ENCODE measurements at regions not wholly inside any gene's neighbourhood (a gene's known extent, or its start where the extent isn't known, plus 50 kb on each side); places are given as distances from the start of the nearest gene placed in this dataset.

DNA sequence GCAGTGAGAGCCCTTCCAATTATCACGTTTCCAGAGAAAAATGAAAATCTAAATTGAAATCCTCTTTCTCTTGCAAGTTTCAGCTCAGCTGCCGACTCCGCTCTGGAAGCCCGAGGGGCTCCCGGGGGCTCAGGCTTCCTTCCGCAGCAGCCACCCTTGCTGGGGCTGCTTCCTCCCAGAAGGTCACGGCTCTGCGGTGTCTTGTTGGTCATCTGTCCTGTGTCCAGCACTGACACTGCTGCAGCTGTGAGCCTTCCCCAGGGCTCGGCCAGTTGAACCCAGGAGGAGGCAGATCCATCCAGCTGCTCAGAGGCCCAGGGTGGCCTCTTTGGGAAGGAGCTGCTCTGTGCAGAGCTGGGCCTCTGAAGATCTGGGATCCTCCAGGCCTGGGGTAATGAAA, 1337.2 kb downstream of the TBC1D22A start:
- no peak for TF ChIP-seq POLR2A (IDR thresholded peaks at IDR 0.05)
- TF ChIP-seq, protein P1, sequence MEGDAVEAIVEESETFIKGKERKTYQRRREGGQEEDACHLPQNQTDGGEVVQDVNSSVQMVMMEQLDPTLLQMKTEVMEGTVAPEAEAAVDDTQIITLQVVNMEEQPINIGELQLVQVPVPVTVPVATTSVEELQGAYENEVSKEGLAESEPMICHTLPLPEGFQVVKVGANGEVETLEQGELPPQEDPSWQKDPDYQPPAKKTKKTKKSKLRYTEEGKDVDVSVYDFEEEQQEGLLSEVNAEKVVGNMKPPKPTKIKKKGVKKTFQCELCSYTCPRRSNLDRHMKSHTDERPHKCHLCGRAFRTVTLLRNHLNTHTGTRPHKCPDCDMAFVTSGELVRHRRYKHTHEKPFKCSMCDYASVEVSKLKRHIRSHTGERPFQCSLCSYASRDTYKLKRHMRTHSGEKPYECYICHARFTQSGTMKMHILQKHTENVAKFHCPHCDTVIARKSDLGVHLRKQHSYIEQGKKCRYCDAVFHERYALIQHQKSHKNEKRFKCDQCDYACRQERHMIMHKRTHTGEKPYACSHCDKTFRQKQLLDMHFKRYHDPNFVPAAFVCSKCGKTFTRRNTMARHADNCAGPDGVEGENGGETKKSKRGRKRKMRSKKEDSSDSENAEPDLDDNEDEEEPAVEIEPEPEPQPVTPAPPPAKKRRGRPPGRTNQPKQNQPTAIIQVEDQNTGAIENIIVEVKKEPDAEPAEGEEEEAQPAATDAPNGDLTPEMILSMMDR (IDR thresholded peaks at IDR 0.05) = no peak
- Histone ChIP-seq H3K9me3 (replicated peaks in 1 of 3) (no peaks in the 10 kb centered on the region), H3K27ac (no peak overlapping the region), H3K27me3 (peaks cover 7% of the 10 kb centered on the region), H3K36me3 (replicated peaks in 1 of 2) (no peaks in the 10 kb centered on the region), H3K4me1 (replicated peaks in 1 of 2) (no peaks in the 10 kb centered on the region), H3K4me3 (no peak overlapping the region)
- intact Hi-C loops (cut with DNase I) = no loop called here
- DNase-seq = peak in 1 of 7 donors; percentile 5
- 20 to 65% (median 61%) methylated on average over 1 to 9 of the region's 9 CpGs for WGBS, 4 donors

DNA sequence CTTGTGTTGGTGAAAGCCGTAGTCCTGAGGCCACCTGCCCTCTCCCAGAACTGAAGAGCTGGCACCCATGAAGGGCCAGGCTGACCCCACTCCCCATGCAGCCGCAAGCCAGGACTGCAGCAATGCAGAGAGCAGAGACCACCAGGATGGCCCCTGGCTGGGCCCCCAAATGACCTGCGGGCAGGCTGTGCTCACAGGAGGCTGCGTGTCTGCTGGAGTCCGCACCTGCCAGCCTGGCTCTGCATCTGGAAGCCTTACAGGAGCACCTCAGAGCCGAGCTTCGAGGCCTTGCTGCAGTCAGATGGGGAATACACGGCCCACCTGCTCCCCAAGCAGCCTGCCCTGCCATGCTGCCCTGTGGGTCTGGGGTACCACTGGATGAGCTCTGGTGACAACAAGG, 1336.8 kb downstream of the TBC1D22A start:
- intact Hi-C loops (cut with DNase I) = no loop called here
- Histone ChIP-seq H3K27me3 (peaks cover 7% of the 10 kb centered on the region), H3K9me3 (replicated peaks in 1 of 3) (no peaks in the 10 kb centered on the region), H3K27ac (no peak overlapping the region), H3K4me1 (replicated peaks in 1 of 2) (no peaks in the 10 kb centered on the region), H3K36me3 (replicated peaks in 1 of 2) (no peaks in the 10 kb centered on the region), H3K4me3 (no peak overlapping the region)
- peak in 1 of 7 donors; percentile 7 for DNase-seq
- TF ChIP-seq POLR2A (IDR thresholded peaks at IDR 0.05) = no peak
- TF ChIP-seq, protein P1 (IDR thresholded peaks at IDR 0.05) = no peak
- WGBS, 4 donors = 67 to 100% (median 83%) methylated on average over 2 to 8 of the region's 8 CpGs

DNA sequence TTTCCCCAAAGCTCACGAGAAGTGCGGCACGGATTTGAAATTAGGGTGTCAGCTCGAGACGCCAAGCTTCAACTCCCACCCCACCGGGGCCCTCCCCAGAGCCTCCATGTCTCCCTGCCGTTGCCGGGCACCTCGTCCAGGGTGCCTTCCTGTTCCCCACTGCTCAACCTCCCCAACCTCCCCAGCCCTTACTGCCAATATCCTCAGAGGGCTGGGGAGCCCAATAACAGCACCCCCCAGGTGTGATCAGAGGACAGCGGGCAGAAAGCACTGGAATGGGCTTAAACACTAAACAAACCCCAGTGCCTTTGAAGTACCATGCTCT, 1336.4 kb downstream of the TBC1D22A start:
- no peaks in the 10 kb centered on the region for H3K36me3 ChIP-seq (replicated peaks in 1 of 2)
- H3K9me3 ChIP-seq (replicated peaks in 1 of 3) = no peaks in the 10 kb centered on the region
- H3K27me3 ChIP-seq = peaks cover 7% of the 10 kb centered on the region
- DNase-seq = no peak
- WGBS, 4 donors = 54 to 82% (median 71%) methylated on average over 10 of the region's 10 CpGs
- H3K4me3 ChIP-seq = no peak overlapping the region
- TF ChIP-seq POLR2A (IDR thresholded peaks at IDR 0.05) = no peak
- TF ChIP-seq, protein P1 (IDR thresholded peaks at IDR 0.05) = no peak
- H3K27ac ChIP-seq = no peak overlapping the region
- H3K4me1 ChIP-seq (replicated peaks in 1 of 2) = no peaks in the 10 kb centered on the region
- intact Hi-C loops (cut with DNase I) = no loop called here

DNA sequence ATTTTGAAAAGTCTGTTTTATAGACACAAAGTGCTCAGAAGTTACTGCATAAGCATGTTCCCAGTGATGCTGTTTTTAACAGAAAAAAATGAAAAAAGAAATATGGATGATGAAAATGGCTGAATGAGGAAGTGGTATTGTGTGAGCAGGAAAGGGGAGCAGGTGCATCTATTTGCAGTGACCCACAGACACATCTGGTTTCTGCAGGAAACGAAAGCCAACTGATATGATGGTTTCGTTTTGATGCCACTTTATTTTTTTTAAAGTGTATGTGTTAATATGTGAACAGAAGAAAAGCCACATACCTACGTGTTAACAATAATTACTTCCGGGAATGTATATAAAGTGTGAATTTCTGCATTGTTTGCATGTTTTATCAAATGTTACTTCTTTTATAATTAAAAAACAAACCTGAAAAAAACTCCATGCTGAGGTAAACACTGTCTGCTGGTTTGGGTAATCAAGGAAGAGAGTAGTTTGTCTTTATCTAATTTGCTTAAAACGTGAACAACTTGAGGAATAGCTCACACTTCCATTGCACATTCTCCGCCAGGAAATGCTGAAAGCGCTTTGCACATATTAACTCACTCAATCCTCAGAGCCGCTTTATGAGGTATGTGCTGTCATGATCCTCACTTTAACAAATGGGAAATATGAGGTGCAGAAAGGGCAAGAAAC, 1335.9 kb downstream of the TBC1D22A start:
- no peaks in the 10 kb centered on the region for H3K9me3 ChIP-seq (replicated peaks in 1 of 3)
- no peaks in the 10 kb centered on the region for H3K4me1 ChIP-seq (replicated peaks in 1 of 2)
- no peak for DNase-seq
- 48 to 58% (median 56%) methylated on average over 8 of the region's 8 CpGs for WGBS, 4 donors
- H3K27me3 ChIP-seq = peaks cover 7% of the 10 kb centered on the region
- no peak overlapping the region for H3K27ac ChIP-seq
- intact Hi-C loops (cut with DNase I) = no loop called here
- no peak overlapping the region for H3K4me3 ChIP-seq
- H3K36me3 ChIP-seq (replicated peaks in 1 of 2) = no peaks in the 10 kb centered on the region
- TF ChIP-seq, protein P1 (IDR thresholded peaks at IDR 0.05) = no peak
- no peak for TF ChIP-seq POLR2A (IDR thresholded peaks at IDR 0.05)

Data from adrenal gland (tissue), 9 donors.